Psoas muscle (tissue), 7 donors: ENCODE measurements at regions not wholly inside any gene's neighbourhood (a gene's known extent, or its start where the extent isn't known, plus 50 kb on each side); places are given as distances from the start of the nearest gene placed in this dataset.

Experiments used
- ATAC-seq, 4 donors: fragments of 200-7000 bp; cut with Tn5 transposase; one replicate each; pipeline ENCODE4 v1.9.1; 2020; ENCODE audit warnings: moderate library complexity in 3 of 4, mild to moderate bottlenecking in 2 of 4
- DNase-seq, 2 donors: peaks; one replicate each; pipeline ENCODE4 v3.0.0-alpha.2; 2020
- H3K27ac ChIP-seq: fragments of 200-600 bp; one replicate; pipeline ENCODE4 v1.8.0; 2022
- H3K27me3 ChIP-seq, 3 donors: fragments of 200-600 bp in 1 of 3; one replicate each; pipeline versions ENCODE4 v1.6.1 to v1.8.0; 2013 to 2022; ENCODE audit warnings: low read length in 2 of 3, mild to moderate bottlenecking in 2 of 3, moderate library complexity in 1 of 3; ENCODE audit not compliant: insufficient read depth in 3 of 3
- H3K36me3 ChIP-seq, 2 donors: fragments of 200-600 bp in 1 of 2; one replicate each; pipeline versions ENCODE4 v1.6.1 to v1.8.0; 2013 to 2022; ENCODE audit warnings: low read depth in 1 of 2, mild to moderate bottlenecking in 1 of 2, moderate library complexity in 1 of 2; ENCODE audit not compliant: insufficient read depth in 1 of 2
- H3K4me1 ChIP-seq: fragments of 200-600 bp; one replicate; pipeline ENCODE4 v1.8.0; 2022
- H3K4me3 ChIP-seq: fragments of 200-600 bp; one replicate; pipeline ENCODE4 v1.8.0; 2022; ENCODE audit warnings: mild to moderate bottlenecking
- H3K9me3 ChIP-seq: fragments of 200-600 bp; one replicate; pipeline ENCODE4 v1.8.0; 2022
- WGBS, 3 donors: extraction: QIAGEN DNeasy Blood & Tissue Kit; methylation state at CpG; one replicate each; pipeline versions ENCODE4 v1.1.6 to v1.1.7; 2013; 5-methylcytosine and 5-hydroxymethylcytosine counted together
- intact Hi-C, 2 donors: fragments of 100-400 bp; cut with DNase I; formaldehyde crosslinking; loops; one replicate each; pipeline versions ENCODE4 v1.11.0 to v1.14.2; 2022
- TF ChIP-seq, protein P1 (sequence below): fragments of 200-600 bp; IDR thresholded peaks from one replicate; pipeline ENCODE4 v1.8.0; 2022; ENCODE audit warnings: antibody characterized with exemption
- donor health status: healthy with polysubstance abuse.
- donor health status: DM: no; HTN: no; CAD: no; lungs with moderate emphysema.
- donor health status: Bipolar disorder and iron deficiency.
- donor health status: healthy.
- donor health status: DM: yes; HTN: yes; CAD: no.
- donor health status: DM: no; HTN: no; CAD: no.
- donor health status: DM: yes; HTN: yes; CAD: no.

DNA sequence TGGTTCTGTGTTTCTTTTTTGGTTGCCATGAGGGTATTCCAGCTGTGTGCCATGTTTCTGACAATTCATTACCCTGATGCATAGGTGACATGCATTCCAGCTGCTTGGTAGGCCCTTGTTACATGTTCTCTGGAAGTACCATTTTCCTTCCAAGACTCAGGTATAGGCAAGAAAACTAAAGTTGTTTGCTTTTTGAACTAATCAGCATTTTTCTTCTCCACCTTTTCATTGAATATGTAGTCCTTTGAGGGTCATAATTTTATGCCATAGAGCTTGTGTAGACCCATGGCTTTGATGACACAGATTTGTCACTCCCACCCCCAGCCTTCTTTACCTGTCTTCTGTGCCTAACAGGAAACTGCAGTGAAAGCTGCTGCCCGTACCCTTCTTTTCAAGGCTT is 339.2 kb downstream of the MED10 start:
- intact Hi-C loops: no loop called here
- DNase-seq (no peak), ATAC-seq (no peak)
- 69 to 80% (median 79%) methylated on average over 1 of the region's 1 CpG for whole genome bisulfite sequencing, 3 donors
- H3K4me1 ChIP-seq: no peaks in the 10 kb centered on the region
- H3K9me3 ChIP-seq: no peaks in the 10 kb centered on the region
- TF ChIP-seq, protein P1, sequence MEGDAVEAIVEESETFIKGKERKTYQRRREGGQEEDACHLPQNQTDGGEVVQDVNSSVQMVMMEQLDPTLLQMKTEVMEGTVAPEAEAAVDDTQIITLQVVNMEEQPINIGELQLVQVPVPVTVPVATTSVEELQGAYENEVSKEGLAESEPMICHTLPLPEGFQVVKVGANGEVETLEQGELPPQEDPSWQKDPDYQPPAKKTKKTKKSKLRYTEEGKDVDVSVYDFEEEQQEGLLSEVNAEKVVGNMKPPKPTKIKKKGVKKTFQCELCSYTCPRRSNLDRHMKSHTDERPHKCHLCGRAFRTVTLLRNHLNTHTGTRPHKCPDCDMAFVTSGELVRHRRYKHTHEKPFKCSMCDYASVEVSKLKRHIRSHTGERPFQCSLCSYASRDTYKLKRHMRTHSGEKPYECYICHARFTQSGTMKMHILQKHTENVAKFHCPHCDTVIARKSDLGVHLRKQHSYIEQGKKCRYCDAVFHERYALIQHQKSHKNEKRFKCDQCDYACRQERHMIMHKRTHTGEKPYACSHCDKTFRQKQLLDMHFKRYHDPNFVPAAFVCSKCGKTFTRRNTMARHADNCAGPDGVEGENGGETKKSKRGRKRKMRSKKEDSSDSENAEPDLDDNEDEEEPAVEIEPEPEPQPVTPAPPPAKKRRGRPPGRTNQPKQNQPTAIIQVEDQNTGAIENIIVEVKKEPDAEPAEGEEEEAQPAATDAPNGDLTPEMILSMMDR: no peak
- H3K36me3 ChIP-seq: no peaks in the 10 kb centered on the region
- no peak overlapping the region for H3K27ac ChIP-seq
- no peak overlapping the region for H3K4me3 ChIP-seq
- peaks cover 0 to 4% (median 0%) of the 10 kb centered on the region in 3 donors for H3K27me3 ChIP-seq

DNA sequence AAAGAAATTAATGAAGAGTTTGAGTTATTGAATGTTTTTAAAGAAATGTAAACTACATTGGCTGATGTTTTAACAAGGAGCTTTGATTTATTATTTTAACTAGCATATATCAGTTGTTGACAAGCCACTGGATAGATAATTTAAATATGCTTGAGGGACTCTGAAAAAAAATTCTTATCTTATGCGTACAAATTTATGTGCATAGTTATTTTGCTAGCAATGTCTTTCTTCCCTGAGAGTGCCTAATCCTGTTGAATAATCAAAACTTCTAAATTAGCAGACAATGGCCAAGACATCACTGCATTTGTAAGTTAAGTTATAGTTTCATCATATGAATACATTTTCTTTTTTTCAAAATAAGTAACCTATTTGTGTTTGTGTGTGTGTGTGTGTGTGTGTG is 342.3 kb downstream of the MED10 start:
- no peak overlapping the region for H3K27ac ChIP-seq
- no peaks in the 10 kb centered on the region for H3K36me3 ChIP-seq
- WGBS, 3 donors: 81 to 85% (median 85%) methylated on average over 1 of the region's 1 CpG
- intact Hi-C loops: no loop called here
- no peak overlapping the region for H3K4me3 ChIP-seq
- ATAC-seq (no peak), DNase-seq (no peak)
- TF ChIP-seq, protein P1: no peak
- no peaks in the 10 kb centered on the region for H3K4me1 ChIP-seq
- H3K9me3 ChIP-seq: no peaks in the 10 kb centered on the region
- H3K27me3 ChIP-seq: peaks cover 0 to 4% (median 0%) of the 10 kb centered on the region in 3 donors

DNA sequence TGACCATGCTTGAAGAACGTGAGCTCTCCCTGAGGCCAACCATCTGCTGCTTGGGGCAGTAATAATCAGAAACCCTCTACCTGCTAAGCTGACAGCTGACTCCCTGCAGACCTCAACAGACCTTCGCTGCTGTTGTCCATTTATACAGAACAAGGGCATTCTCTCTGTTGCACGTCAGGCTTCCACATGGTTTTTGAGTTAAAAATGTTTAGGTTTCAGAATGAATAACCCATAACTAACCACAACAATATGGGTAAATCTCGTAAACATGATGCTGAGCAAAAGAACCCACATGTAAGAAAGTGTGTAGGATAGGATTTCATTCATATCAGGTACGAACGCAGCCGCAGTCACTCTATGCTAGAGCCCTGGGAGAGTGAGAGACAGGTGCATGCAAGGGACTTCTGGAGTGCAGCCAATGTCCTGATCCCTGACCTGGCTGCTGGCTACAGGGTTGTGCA is 348.5 kb downstream of the MED10 start:
- WGBS, 3 donors: 40 to 60% (median 51%) methylated on average over 7 of the region's 7 CpGs
- DNase-seq: no peak
- H3K27me3 ChIP-seq: no peaks in the 10 kb centered on the region
- H3K9me3 ChIP-seq: no peaks in the 10 kb centered on the region
- no peak for ATAC-seq
- no peaks in the 10 kb centered on the region for H3K36me3 ChIP-seq
- TF ChIP-seq, protein P1: no peak
- no peak overlapping the region for H3K4me3 ChIP-seq
- H3K4me1 ChIP-seq: no peaks in the 10 kb centered on the region
- H3K27ac ChIP-seq: no peak overlapping the region
- intact Hi-C loops: no loop called here

DNA sequence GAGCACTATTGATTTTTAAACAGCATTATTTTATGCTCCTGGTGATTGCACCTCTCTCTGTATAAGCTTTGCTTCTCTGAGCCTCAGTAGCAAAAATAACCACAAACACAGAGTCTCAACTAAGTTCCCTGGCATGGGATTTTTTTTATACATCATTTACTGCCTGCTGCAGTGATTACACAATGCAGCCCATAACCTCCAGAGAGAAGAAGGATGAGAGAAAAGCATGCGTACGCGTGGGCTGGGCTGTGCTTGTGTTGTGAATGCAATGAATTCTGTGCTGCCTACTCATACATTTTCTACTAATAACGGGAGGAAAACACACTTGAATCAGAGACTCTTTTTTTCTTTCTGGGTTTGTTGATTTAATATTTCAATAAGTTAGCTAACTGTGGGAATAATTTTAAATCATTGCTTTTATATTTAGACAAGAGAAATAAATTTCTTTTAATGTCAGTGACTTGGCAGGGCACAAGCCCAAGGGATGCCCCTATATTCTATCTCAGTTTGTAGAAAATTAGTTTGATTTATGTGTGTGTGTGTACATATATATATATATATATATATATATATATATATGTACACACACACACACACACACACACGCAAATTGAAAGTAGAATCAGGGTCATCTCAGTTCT is 351.5 kb downstream of the MED10 start:
- H3K4me1 ChIP-seq: no peaks in the 10 kb centered on the region
- H3K4me3 ChIP-seq: no peak overlapping the region
- intact Hi-C loops: no loop called here
- no peaks in the 10 kb centered on the region for H3K9me3 ChIP-seq
- ATAC-seq: no peak
- no peak overlapping the region for H3K27ac ChIP-seq
- 52 to 58% (median 58%) methylated on average over 5 of the region's 5 CpGs for WGBS, 3 donors
- DNase-seq: no peak
- TF ChIP-seq, protein P1: no peak
- H3K36me3 ChIP-seq: no peaks in the 10 kb centered on the region
- H3K27me3 ChIP-seq: no peaks in the 10 kb centered on the region

DNA sequence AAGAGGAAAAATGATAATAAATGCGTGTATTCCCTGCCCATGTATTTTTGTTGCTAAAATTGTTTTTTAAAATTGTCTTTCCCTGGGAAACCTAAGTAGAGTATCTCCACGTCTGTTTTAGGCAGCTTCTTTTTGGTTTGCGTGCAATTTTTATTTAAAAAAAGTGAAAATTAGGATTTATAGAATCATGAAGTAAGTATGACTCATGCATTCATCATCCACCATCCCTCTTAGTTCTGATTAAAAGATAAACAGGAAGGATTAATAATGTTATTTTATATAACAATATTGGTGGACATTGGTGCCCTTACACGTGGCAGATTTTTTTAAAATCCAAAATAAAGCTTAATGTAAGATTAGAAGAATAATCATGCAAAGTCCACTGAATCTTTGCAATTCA is 358.7 kb downstream of the MED10 start:
- TF ChIP-seq, protein P1: no peak
- ATAC-seq (no peak), DNase-seq (no peak)
- Histone ChIP-seq H3K4me3 (no peak overlapping the region), H3K36me3 (no peaks in the 10 kb centered on the region), H3K9me3 (no peaks in the 10 kb centered on the region), H3K27ac (no peak overlapping the region), H3K27me3 (peaks cover 0 to 3% (median 0%) of the 10 kb centered on the region in 3 donors), H3K4me1 (no peaks in the 10 kb centered on the region)
- WGBS, 3 donors: 45 to 79% (median 49%) methylated on average over 4 of the region's 4 CpGs
- intact Hi-C loops: no loop called here
